ENCODE measurements at regions not wholly inside any gene's neighbourhood (a gene's known extent, or its start where the extent isn't known, plus 50 kb on each side); places are given as distances from the start of the nearest gene placed in this dataset.
"Not testable (repeated sequence)": the region's sequence is repeated elsewhere in the genome, so short reads cannot be mapped to it uniquely, and the experiment has no call there.

DNA sequence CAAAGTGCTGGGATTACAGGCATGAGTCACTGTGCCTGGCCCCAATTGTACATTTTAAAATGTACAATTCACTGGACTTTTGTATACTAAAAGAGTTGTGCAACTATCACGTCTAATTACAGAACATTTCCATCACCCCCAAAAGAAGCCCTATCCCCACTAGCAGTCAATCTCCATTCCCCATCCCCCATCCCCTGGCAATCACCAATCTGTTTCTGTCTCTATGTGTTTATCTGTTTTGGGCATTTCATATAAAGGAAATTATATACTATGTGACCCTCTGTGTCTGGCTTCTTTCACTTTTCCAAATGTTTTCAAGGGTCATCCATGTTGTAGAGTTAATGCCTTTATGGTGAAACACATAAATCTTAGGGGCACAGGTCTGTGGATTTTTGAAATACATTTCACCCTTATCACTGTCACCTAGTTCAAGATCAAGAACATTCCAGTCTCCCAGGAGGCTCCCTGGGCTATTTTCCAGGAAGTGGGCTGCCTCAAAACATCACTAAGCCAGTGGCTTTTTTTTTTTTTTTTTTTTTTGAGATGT is 129.2 kb downstream of the CRLF3 start:
- TF ChIP-seq ATF1 (CRISPR knock-in tag; IDR thresholded peaks at IDR 0.05); ATF1 (tag; IDR thresholded peaks at IDR 0.05); POLR2A (conservative IDR thresholded peaks at IDR 0.05); ATF4 (CRISPR knock-in tag; IDR thresholded peaks at IDR 0.05); TAF1 (IDR thresholded peaks at IDR 0.05; ENCODE audit: control insufficient read depth, extremely low read depth, insufficient read depth, low read length, severe bottlenecking); CTCF (IDR thresholded peaks at IDR 0.05 in 2 of 3, conservative IDR thresholded peaks at IDR 0.05 in 1 of 3; ENCODE audit: insufficient read depth in 2 of 3, low read depth in 1 of 3, low read length in 3 of 3); CBX1 (IDR thresholded peaks at IDR 0.05; ENCODE audit: low read depth); TBL1XR1 (IDR thresholded peaks at IDR 0.05; ENCODE audit: low read length in 2 of 2); ZNF174 (CRISPR knock-in tag; IDR thresholded peaks at IDR 0.05); ATF2 (CRISPR knock-in tag; IDR thresholded peaks at IDR 0.05); HDAC6 (IDR thresholded peaks at IDR 0.05; ENCODE audit: low read depth, low read length); TAF15 (IDR thresholded peaks at IDR 0.05; ENCODE audit: low read depth, low read length); HEY1 (CRISPR knock-in tag; IDR thresholded peaks at IDR 0.05; ENCODE audit: borderline replicate concordance); NCOA2 (IDR thresholded peaks at IDR 0.05; ENCODE audit: partially characterized antibody in 2 of 2): not testable (repeated sequence)
- TF ChIP-seq, protein P1, sequence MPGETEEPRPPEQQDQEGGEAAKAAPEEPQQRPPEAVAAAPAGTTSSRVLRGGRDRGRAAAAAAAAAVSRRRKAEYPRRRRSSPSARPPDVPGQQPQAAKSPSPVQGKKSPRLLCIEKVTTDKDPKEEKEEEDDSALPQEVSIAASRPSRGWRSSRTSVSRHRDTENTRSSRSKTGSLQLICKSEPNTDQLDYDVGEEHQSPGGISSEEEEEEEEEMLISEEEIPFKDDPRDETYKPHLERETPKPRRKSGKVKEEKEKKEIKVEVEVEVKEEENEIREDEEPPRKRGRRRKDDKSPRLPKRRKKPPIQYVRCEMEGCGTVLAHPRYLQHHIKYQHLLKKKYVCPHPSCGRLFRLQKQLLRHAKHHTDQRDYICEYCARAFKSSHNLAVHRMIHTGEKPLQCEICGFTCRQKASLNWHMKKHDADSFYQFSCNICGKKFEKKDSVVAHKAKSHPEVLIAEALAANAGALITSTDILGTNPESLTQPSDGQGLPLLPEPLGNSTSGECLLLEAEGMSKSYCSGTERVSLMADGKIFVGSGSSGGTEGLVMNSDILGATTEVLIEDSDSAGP (CRISPR knock-in tag; IDR thresholded peaks at IDR 0.05) = not testable (repeated sequence)
